Astrocyte (in vitro differentiated cells and primary cell): ENCODE measurements at regions not wholly inside any gene's neighbourhood (a gene's known extent, or its start where the extent isn't known, plus 50 kb on each side); places are given as distances from the start of the nearest gene placed in this dataset.
"Not testable (repeated sequence)": the region's sequence is repeated elsewhere in the genome, so short reads cannot be mapped to it uniquely, and the experiment has no call there.

Source experiments
- DNase-seq: peaks from one replicate; pipeline ENCODE4 v3.0.0-alpha.2; 2010; ENCODE audit warnings: low read depth
- FAIRE-seq: peaks from 2 replicates; lab custom pipeline; 2011; peaks lifted over from hg19 to GRCh38; lab: Jason Lieb, UNC
- H2AFZ ChIP-seq: 2 replicates; pipeline ENCODE4 v1.6.0; 2012; ENCODE audit warnings: low read depth, low read length, inconsistent platforms
- H3K27ac ChIP-seq: 2 replicates; pipeline ENCODE4 v1.5.1; 2011; ENCODE audit warnings: low read depth, low read length, inconsistent platforms
- H3K27me3 ChIP-seq: 2 replicates; pipeline ENCODE4 v1.6.0; 2011; ENCODE audit warnings: low read length, inconsistent platforms; ENCODE audit not compliant: insufficient read depth
- H3K36me3 ChIP-seq: 2 replicates; pipeline ENCODE4 v1.5.1; 2011; ENCODE audit warnings: low read length, inconsistent platforms; ENCODE audit not compliant: insufficient read depth
- H3K4me1 ChIP-seq: 2 replicates; pipeline ENCODE4 v1.5.1; 2011; ENCODE audit warnings: low read length, inconsistent platforms; ENCODE audit not compliant: insufficient read depth
- H3K4me2 ChIP-seq: 2 replicates; pipeline ENCODE4 v1.6.0; 2012; ENCODE audit warnings: low read length, inconsistent platforms
- H3K4me3 ChIP-seq: 2 replicates; pipeline ENCODE4 v1.5.1; 2011; ENCODE audit warnings: low read depth, mild to moderate bottlenecking, low read length, inconsistent platforms; ENCODE audit not compliant: insufficient read depth
- H3K79me2 ChIP-seq: 2 replicates; pipeline ENCODE4 v1.6.0; 2012; ENCODE audit warnings: mild to moderate bottlenecking, low read length, inconsistent platforms; ENCODE audit not compliant: insufficient read depth
- H3K9ac ChIP-seq: 2 replicates; pipeline ENCODE4 v1.6.0; 2012; ENCODE audit warnings: mild to moderate bottlenecking, low read length, inconsistent platforms
- H3K9me3 ChIP-seq: 2 replicates; pipeline ENCODE4 v1.5.1; 2012; ENCODE audit warnings: low read depth, mild to moderate bottlenecking, low read length, inconsistent platforms; ENCODE audit not compliant: insufficient read depth
- H4K20me1 ChIP-seq: 2 replicates; pipeline ENCODE4 v1.6.0; 2012; ENCODE audit warnings: low read length, inconsistent platforms; ENCODE audit not compliant: insufficient read depth
- H3K27ac Mint-ChIP-seq: one replicate; pipeline ENCODE4 v1.8.0; 2021; ENCODE audit warnings: mild to moderate bottlenecking, mixed read lengths; ENCODE audit not compliant: unreplicated experiment
- H3K27me3 Mint-ChIP-seq: one replicate; pipeline ENCODE4 v1.8.0; 2021; ENCODE audit warnings: low read depth, mixed read lengths; ENCODE audit not compliant: unreplicated experiment
- H3K36me3 Mint-ChIP-seq: one replicate; pipeline ENCODE4 v1.8.0; 2021; ENCODE audit warnings: low read depth, mixed read lengths; ENCODE audit not compliant: unreplicated experiment
- H3K4me1 Mint-ChIP-seq: one replicate; pipeline ENCODE4 v1.8.0; 2021; ENCODE audit warnings: low read depth, mixed read lengths; ENCODE audit not compliant: unreplicated experiment
- H3K4me3 Mint-ChIP-seq: one replicate; pipeline ENCODE4 v1.8.0; 2021; ENCODE audit warnings: mild to moderate bottlenecking, moderate library complexity, mixed read lengths; ENCODE audit not compliant: unreplicated experiment
- H3K9me3 Mint-ChIP-seq: one replicate; pipeline ENCODE4 v1.8.0; 2021; ENCODE audit warnings: mild to moderate bottlenecking, mixed read lengths; ENCODE audit not compliant: unreplicated experiment
- EZH2 ChIP-seq: IDR thresholded peaks from 2 replicates; pipeline ENCODE4 v1.6.1; 2012; ENCODE audit warnings: mild to moderate bottlenecking, low read length, inconsistent platforms; ENCODE audit not compliant: insufficient read depth
- TF ChIP-seq, protein P1 (sequence below): IDR thresholded peaks from 2 replicates; pipeline ENCODE4 v1.5.1; 2011; ENCODE audit warnings: low read depth, mild to moderate bottlenecking, inconsistent platforms, low read length, moderate library complexity; ENCODE audit not compliant: insufficient read depth

DNA sequence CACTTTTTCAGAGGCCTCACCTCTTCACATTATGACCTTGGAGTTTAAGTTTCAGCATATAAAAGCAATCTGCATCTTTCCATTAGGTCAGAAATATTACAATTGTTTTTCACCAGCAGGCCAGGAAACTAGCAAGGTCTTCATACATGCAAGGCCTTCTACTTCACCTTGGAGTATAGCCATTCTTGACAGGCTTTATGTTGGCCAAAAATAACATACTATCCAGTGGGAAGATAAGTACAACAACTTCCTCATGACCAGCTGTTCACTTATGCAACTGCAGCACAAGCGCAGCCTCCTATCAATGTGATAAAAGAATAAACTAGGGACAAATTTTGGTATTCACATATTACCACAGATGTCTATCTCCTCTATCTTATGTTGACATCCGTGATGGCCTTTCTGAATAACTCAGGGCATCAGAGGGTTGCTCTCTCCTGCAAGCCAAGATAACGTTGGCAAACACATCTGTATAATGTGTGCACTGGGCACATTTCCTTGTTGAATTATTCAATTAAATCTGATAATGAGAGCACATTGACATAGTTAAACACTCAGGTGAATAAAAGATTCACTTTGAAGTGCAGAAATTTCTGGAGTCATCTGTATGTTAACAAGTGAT lies 239.8 kb downstream of the FZD1 start:
- Histone ChIP-seq H3K27me3 (no peaks in the 10 kb centered on the region), H3K27ac (no peak overlapping the region), H3K9ac (no peak overlapping the region), H3K9me3 (no peaks in the 10 kb centered on the region), H3K4me1 (no peaks in the 10 kb centered on the region), H4K20me1 (no peaks in the 10 kb centered on the region), H3K4me2 (no peak overlapping the region), H3K36me3 (no peaks in the 10 kb centered on the region), H3K79me2 (no peaks in the 10 kb centered on the region), H3K4me3 (no peak overlapping the region), H2AFZ (no peak overlapping the region)
- FAIRE-seq (no peak), DNase-seq (peak; percentile 42)
- TF ChIP-seq, protein P1, sequence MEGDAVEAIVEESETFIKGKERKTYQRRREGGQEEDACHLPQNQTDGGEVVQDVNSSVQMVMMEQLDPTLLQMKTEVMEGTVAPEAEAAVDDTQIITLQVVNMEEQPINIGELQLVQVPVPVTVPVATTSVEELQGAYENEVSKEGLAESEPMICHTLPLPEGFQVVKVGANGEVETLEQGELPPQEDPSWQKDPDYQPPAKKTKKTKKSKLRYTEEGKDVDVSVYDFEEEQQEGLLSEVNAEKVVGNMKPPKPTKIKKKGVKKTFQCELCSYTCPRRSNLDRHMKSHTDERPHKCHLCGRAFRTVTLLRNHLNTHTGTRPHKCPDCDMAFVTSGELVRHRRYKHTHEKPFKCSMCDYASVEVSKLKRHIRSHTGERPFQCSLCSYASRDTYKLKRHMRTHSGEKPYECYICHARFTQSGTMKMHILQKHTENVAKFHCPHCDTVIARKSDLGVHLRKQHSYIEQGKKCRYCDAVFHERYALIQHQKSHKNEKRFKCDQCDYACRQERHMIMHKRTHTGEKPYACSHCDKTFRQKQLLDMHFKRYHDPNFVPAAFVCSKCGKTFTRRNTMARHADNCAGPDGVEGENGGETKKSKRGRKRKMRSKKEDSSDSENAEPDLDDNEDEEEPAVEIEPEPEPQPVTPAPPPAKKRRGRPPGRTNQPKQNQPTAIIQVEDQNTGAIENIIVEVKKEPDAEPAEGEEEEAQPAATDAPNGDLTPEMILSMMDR = no peak
- TF ChIP-seq EZH2 = no peak
- Mint-ChIP-seq H3K27ac (no peak overlapping the region), H3K4me3 (no peak overlapping the region), H3K36me3 (no peaks in the 10 kb centered on the region), H3K4me1 (no peaks in the 10 kb centered on the region), H3K27me3 (peaks cover 3% of the 10 kb centered on the region), H3K9me3 (peaks cover 9% of the 10 kb centered on the region)

DNA sequence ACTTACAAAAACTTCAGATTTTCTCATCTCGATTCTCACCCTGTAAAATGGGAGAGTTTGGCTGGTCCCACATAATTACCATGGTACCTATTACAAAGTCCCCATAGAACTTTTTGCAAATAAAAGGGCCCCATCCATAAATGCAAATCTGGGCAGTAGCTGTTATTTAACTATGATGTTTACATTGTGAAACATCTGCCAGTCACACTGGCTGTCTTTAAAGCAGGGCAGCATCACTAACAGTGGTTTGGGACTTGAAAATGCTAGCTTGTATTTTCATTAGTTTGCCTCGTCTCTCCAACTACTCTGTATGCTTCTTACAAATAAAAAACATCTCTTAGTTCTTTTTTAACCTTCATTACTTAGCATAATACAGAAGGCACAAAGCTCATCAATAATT lies 240.7 kb downstream of the FZD1 start:
- H4K20me1 ChIP-seq = no peaks in the 10 kb centered on the region
- Mint-ChIP-seq H3K4me1 (no peaks in the 10 kb centered on the region), H3K9me3 (peaks cover 4% of the 10 kb centered on the region), H3K4me3 (no peak overlapping the region), H3K36me3 (no peaks in the 10 kb centered on the region), H3K27me3 (peaks cover 3% of the 10 kb centered on the region), H3K27ac (no peak overlapping the region)
- no peaks in the 10 kb centered on the region for H3K79me2 ChIP-seq
- no peaks in the 10 kb centered on the region for H3K4me1 ChIP-seq
- H3K27me3 ChIP-seq = no peaks in the 10 kb centered on the region
- FAIRE-seq (no peak), DNase-seq (no peak)
- TF ChIP-seq, protein P1 = no peak
- no peak for TF ChIP-seq EZH2
- H3K27ac ChIP-seq = no peak overlapping the region
- no peak overlapping the region for H2AFZ ChIP-seq
- no peak overlapping the region for H3K9ac ChIP-seq
- no peaks in the 10 kb centered on the region for H3K36me3 ChIP-seq
- no peaks in the 10 kb centered on the region for H3K9me3 ChIP-seq
- H3K4me3 ChIP-seq = no peak overlapping the region
- H3K4me2 ChIP-seq = no peak overlapping the region

DNA sequence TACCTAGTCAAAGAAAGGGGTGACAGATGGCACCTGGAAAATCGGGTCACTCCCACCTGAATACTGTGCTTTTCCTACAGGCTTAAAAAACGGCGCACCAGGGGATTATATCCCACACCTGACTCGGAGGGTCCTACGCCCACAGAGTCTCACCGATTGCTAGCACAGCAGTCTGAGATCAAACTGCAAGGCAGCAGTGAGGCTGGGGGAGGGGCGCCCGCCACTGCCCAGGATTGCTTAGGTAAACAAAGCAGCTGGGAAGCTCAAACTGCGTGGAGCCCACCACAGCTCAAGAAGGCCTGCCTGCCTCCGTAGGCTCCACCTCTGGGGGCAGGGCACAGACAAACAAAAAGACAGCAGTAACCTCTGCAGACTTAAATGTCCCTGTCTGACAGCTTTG lies 242.7 kb downstream of the FZD1 start:
- H3K27ac ChIP-seq, H2AFZ ChIP-seq, H3K27ac Mint-ChIP-seq, H3K4me3 Mint-ChIP-seq, H3K9me3 ChIP-seq, H3K79me2 ChIP-seq, H3K27me3 Mint-ChIP-seq, H3K27me3 ChIP-seq, FAIRE-seq, DNase-seq, H3K4me3 ChIP-seq, H3K9me3 Mint-ChIP-seq, H3K4me2 ChIP-seq, H3K4me1 ChIP-seq, H3K4me1 Mint-ChIP-seq, H3K9ac ChIP-seq, H4K20me1 ChIP-seq, H3K36me3 ChIP-seq, H3K36me3 Mint-ChIP-seq: not testable (repeated sequence)

DNA sequence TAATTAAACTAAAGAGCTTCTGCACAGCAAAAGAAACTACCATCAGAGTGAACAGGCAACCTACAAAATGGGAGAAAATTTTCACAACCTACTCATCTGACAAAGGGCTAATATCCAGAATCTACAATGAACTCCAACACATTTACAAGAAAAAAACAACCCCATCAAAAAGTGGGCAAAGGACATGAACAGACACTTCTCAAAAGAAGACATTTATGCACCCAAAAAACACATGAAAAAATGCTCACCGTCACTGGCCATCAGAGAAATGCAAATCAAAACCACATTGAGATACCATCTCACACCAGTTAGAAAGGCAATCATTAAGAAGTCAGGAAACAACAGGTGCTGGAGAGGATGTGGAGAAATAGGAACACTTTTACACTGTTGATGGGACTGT lies 247.6 kb downstream of the FZD1 start:
- not testable (repeated sequence) for H3K9me3 Mint-ChIP-seq, H3K4me2 ChIP-seq, H3K27me3 Mint-ChIP-seq, H3K36me3 ChIP-seq, H3K4me1 Mint-ChIP-seq, H3K36me3 Mint-ChIP-seq, H3K9me3 ChIP-seq, H3K4me3 ChIP-seq, H3K4me3 Mint-ChIP-seq, H2AFZ ChIP-seq, H3K27ac ChIP-seq, H3K27ac Mint-ChIP-seq, H4K20me1 ChIP-seq, H3K79me2 ChIP-seq, FAIRE-seq, DNase-seq, H3K9ac ChIP-seq, H3K4me1 ChIP-seq, H3K27me3 ChIP-seq
